OCI-LY1 (cell line): ENCODE measurements at regions not wholly inside any gene's neighbourhood (a gene's known extent, or its start where the extent isn't known, plus 50 kb on each side); places are given as distances from the start of the nearest gene placed in this dataset.

Source experiments
- H2AFZ ChIP-seq: fragments of 200-600 bp; sonication (generic), shearing (Covaris generic); 2 replicates; pipeline ENCODE4 v1.6.0; 2014; ENCODE audit warnings: antibody characterized with exemption, mild to moderate bottlenecking, low read length
- H3F3A ChIP-seq: fragments of 200-600 bp; sonication (generic), shearing (Covaris generic); 2 replicates; pipeline ENCODE4 v1.6.0; 2014; ENCODE audit warnings: mild to moderate bottlenecking, antibody characterized with exemption, low read length, moderate library complexity; ENCODE audit not compliant: insufficient read depth
- H3K27ac ChIP-seq: fragments of 200-600 bp; sonication (generic); 2 replicates; pipeline ENCODE4 v1.5.1; 2014; ENCODE audit warnings: low read length, mixed run types, mild to moderate bottlenecking, low read depth; ENCODE audit not compliant: poor library complexity, severe bottlenecking
- H3K27me3 ChIP-seq: fragments of 200-600 bp; sonication (generic); 2 replicates; pipeline ENCODE4 v1.6.0; 2014; ENCODE audit warnings: antibody characterized with exemption, mild to moderate bottlenecking, low read length, moderate library complexity; ENCODE audit not compliant: insufficient read depth
- H3K36me3 ChIP-seq: fragments of 200-600 bp; sonication (generic); 2 replicates; pipeline ENCODE4 v1.6.1; 2014; ENCODE audit warnings: mild to moderate bottlenecking, antibody characterized with exemption, low read length, moderate library complexity, mixed read lengths; ENCODE audit not compliant: insufficient read depth
- H3K4me1 ChIP-seq: fragments of 200-600 bp; sonication (generic); 2 replicates; pipeline ENCODE4 v1.5.1; 2014; ENCODE audit warnings: mild to moderate bottlenecking, low read length, moderate library complexity; ENCODE audit not compliant: insufficient read depth, severe bottlenecking
- H3K4me2 ChIP-seq: fragments of 200-600 bp; sonication (generic), shearing (Covaris generic); 2 replicates; pipeline ENCODE4 v1.6.1; 2014; ENCODE audit warnings: low read length
- H3K4me3 ChIP-seq: fragments of 200-600 bp; sonication (generic); 2 replicates; pipeline ENCODE4 v1.5.1; 2014; ENCODE audit warnings: low read length, low read depth, mild to moderate bottlenecking, mixed read lengths; ENCODE audit not compliant: poor library complexity, severe bottlenecking
- H3K79me2 ChIP-seq: fragments of 200-600 bp; shearing (Covaris generic); 2 replicates; pipeline ENCODE4 v1.6.1; 2016; ENCODE audit warnings: mixed run types, low read length, mixed read lengths; ENCODE audit not compliant: insufficient read depth
- H3K9ac ChIP-seq: fragments of 200-600 bp; sonication (generic), shearing (Covaris generic); 2 replicates; pipeline ENCODE4 v1.6.1; 2014; ENCODE audit warnings: mild to moderate bottlenecking, low read length, mixed read lengths
- H3K9me2 ChIP-seq: fragments of 200-600 bp; sonication (generic), shearing (Covaris generic); 2 replicates; pipeline ENCODE4 v1.6.1; 2014; ENCODE audit warnings: low read depth, mild to moderate bottlenecking, low read length, mixed read lengths
- H3K9me3 ChIP-seq: fragments of 200-600 bp; shearing (Covaris generic); 2 replicates; pipeline ENCODE4 v1.6.1; 2014; ENCODE audit warnings: low read length, mixed read lengths
- H4K20me1 ChIP-seq: fragments of 200-600 bp; sonication (generic), shearing (Covaris generic); 2 replicates; pipeline ENCODE4 v1.6.0; 2016; ENCODE audit warnings: mild to moderate bottlenecking, low read length; ENCODE audit not compliant: insufficient read depth
- EZH2 ChIP-seq: fragments of 200-600 bp; sonication (generic), shearing (Covaris generic); IDR thresholded peaks from 2 replicates; pipeline ENCODE4 v1.8.0; 2017; ENCODE audit warnings: borderline replicate concordance, mixed run types, mild to moderate bottlenecking, antibody characterized with exemption, low read length, moderate library complexity, mixed read lengths
- TF ChIP-seq, protein P1 (sequence below): fragments of 200-600 bp; sonication (generic), shearing (Covaris generic); IDR thresholded peaks from 2 replicates; pipeline ENCODE4 v1.5.1; 2017; ENCODE audit warnings: mild to moderate bottlenecking, antibody characterized with exemption, low read length, moderate library complexity, mixed read lengths

DNA sequence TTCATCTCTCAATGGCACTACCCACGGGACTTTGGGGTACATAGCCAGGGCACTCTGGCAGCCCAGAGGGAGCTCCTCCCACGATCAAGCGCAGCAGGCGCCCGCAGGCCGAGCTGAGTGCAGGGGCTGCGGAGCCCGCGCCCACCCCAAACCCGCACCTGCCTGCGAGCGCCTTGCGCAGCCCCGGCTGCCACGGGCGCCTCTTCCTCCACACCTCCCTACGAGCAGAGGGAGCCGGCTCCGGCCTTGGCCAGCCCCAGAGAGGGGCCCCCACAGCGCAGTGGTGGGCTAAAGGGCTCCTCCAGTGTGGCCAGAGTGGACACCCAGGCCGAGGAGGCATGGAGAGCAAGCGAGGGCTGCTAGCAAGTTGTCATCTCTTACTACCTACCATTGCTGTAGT lies 165.2 kb downstream of the UBE2E3 start:
- Histone ChIP-seq H3F3A (no peaks in the 10 kb centered on the region), H3K4me1 (peaks cover 5% of the 10 kb centered on the region)
- TF ChIP-seq, protein P1, sequence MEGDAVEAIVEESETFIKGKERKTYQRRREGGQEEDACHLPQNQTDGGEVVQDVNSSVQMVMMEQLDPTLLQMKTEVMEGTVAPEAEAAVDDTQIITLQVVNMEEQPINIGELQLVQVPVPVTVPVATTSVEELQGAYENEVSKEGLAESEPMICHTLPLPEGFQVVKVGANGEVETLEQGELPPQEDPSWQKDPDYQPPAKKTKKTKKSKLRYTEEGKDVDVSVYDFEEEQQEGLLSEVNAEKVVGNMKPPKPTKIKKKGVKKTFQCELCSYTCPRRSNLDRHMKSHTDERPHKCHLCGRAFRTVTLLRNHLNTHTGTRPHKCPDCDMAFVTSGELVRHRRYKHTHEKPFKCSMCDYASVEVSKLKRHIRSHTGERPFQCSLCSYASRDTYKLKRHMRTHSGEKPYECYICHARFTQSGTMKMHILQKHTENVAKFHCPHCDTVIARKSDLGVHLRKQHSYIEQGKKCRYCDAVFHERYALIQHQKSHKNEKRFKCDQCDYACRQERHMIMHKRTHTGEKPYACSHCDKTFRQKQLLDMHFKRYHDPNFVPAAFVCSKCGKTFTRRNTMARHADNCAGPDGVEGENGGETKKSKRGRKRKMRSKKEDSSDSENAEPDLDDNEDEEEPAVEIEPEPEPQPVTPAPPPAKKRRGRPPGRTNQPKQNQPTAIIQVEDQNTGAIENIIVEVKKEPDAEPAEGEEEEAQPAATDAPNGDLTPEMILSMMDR: no peak
- TF ChIP-seq EZH2: no peak

GRCh38 chr2:181146171-181146570 lies 165.8 kb downstream of the UBE2E3 start:
- H4K20me1 ChIP-seq: no peaks in the 10 kb centered on the region
- no peaks in the 10 kb centered on the region for H3K36me3 ChIP-seq
- H3K9me3 ChIP-seq: no peaks in the 10 kb centered on the region
- H3K4me2 ChIP-seq: no peak overlapping the region
- H3K27ac ChIP-seq: no peak overlapping the region
- TF ChIP-seq, protein P1: no peak
- no peak for TF ChIP-seq EZH2
- no peak overlapping the region for H3K9ac ChIP-seq
- no peaks in the 10 kb centered on the region for H3K79me2 ChIP-seq
- no peak overlapping the region for H3K4me3 ChIP-seq
- no peaks in the 10 kb centered on the region for H3K9me2 ChIP-seq
- H3F3A ChIP-seq: no peaks in the 10 kb centered on the region
- no peaks in the 10 kb centered on the region for H3K27me3 ChIP-seq
- H3K4me1 ChIP-seq: peaks cover 5% of the 10 kb centered on the region
- H2AFZ ChIP-seq: peak overlapping the region; percentile 74; the same call in 1 of the 2 replicates

More for the DNA sequence above, 165.2 kb downstream of the UBE2E3 start:
- H3K9me2 ChIP-seq: no peaks in the 10 kb centered on the region
- no peak overlapping the region for H3K4me2 ChIP-seq
- H3K79me2 ChIP-seq: no peaks in the 10 kb centered on the region
- no peak overlapping the region for H3K4me3 ChIP-seq
- H3K27me3 ChIP-seq: no peaks in the 10 kb centered on the region
- H3K9me3 ChIP-seq: no peaks in the 10 kb centered on the region
- no peaks in the 10 kb centered on the region for H4K20me1 ChIP-seq
- no peak overlapping the region for H3K27ac ChIP-seq
- no peaks in the 10 kb centered on the region for H3K36me3 ChIP-seq
- peak overlapping the region; percentile 74; the same call in 1 of the 2 replicates for H2AFZ ChIP-seq
- H3K9ac ChIP-seq: no peak overlapping the region

DNA sequence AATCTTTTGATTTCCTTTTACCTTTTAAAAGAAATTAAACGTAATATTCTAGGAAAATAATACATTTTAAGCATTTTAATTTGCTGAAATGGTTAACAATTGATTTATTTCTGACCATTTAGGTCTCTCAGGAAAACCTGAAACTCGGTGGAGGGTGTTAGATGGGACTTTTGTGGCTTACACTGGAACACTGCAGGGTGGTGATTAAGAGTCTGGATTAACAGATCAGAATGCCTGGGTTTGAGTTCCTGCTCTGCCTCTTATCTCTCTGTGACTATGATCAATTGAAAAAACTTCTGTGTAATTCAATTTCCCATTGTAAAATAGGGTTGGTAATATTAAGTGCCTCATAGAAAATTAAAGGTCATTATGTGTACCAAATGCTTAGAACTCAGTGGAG lies 168.7 kb downstream of the UBE2E3 start:
- Histone ChIP-seq H3K4me3 (no peak overlapping the region), H2AFZ (no peak overlapping the region), H3K79me2 (no peaks in the 10 kb centered on the region), H3K36me3 (no peaks in the 10 kb centered on the region), H4K20me1 (no peaks in the 10 kb centered on the region), H3K9me3 (no peaks in the 10 kb centered on the region), H3K27ac (no peak overlapping the region), H3K27me3 (no peaks in the 10 kb centered on the region), H3K4me1 (peaks cover 7% of the 10 kb centered on the region), H3K9me2 (no peaks in the 10 kb centered on the region), H3K9ac (no peak overlapping the region), H3K4me2 (no peak overlapping the region), H3F3A (no peaks in the 10 kb centered on the region)
- no peak for TF ChIP-seq EZH2
- TF ChIP-seq, protein P1: no peak
